PC-9 (cell line): ENCODE measurements at regions not wholly inside any gene's neighbourhood (a gene's known extent, or its start where the extent isn't known, plus 50 kb on each side); places are given as distances from the start of the nearest gene placed in this dataset.

Source experiments
- CTCF ChIP-seq: fragments of 200-600 bp; sonication (generic); conservative IDR thresholded peaks from 2 replicates; pipeline ENCODE4 v1.6.1; 2017; ENCODE audit warnings: mixed run types, antibody characterized with exemption, mild to moderate bottlenecking, moderate library complexity
- EZH2 ChIP-seq: fragments of 200-600 bp; sonication (generic); IDR thresholded peaks from 2 replicates; pipeline ENCODE4 v1.8.0; 2017; ENCODE audit warnings: antibody characterized with exemption, low read depth

- TF ChIP-seq CTCF (no peak), EZH2 (no peak)
These were observed 211.5 kb downstream of the KLF12 start for GRCh38 chr13:73922493-73923393.
